SK-N-SH (cell line): ENCODE measurements at regions not wholly inside any gene's neighbourhood (a gene's known extent, or its start where the extent isn't known, plus 50 kb on each side); places are given as distances from the start of the nearest gene placed in this dataset.

Source experiments
- CTCF ChIP-seq: fragments of 200-600 bp; sonication (generic); IDR thresholded peaks from 2 replicates; pipeline ENCODE4 v1.6.1; 2017; ENCODE audit warnings: antibody characterized with exemption, mild to moderate bottlenecking, moderate library complexity
- EP300 ChIP-seq, 2 experiments: IDR thresholded peaks; 2 replicates each; pipeline versions ENCODE4 v1.4.0 to v1.6.1; 2012; ENCODE audit warnings: borderline replicate concordance in 1 of 2, low read depth in 1 of 2, low read length in 1 of 2
- EZH2phosphoT487 ChIP-seq: fragments of 200-600 bp; sonication (generic); IDR thresholded peaks from 2 replicates; pipeline ENCODE4 v1.6.1; 2017; ENCODE audit warnings: low read depth, mixed run types, mild to moderate bottlenecking, antibody characterized with exemption, moderate library complexity, borderline replicate concordance
- GABPA ChIP-seq: IDR thresholded peaks from 2 replicates; pipeline ENCODE4 v1.4.0; 2012; ENCODE audit warnings: low read depth, mild to moderate bottlenecking
- NFIC ChIP-seq: IDR thresholded peaks from 2 replicates; pipeline ENCODE4 v1.4.0; 2012; ENCODE audit warnings: borderline replicate concordance
- RAD21 ChIP-seq: IDR thresholded peaks from 2 replicates; pipeline ENCODE4 v1.6.1; 2012; ENCODE audit warnings: mild to moderate bottlenecking, low read length
- RCOR1 ChIP-seq: fragments of 150-350 bp; IDR thresholded peaks from 2 replicates; pipeline ENCODE4 v1.6.1; 2017; ENCODE audit warnings: antibody characterized with exemption, low read length
- SIN3A ChIP-seq: IDR thresholded peaks from 2 replicates; pipeline ENCODE4 v1.6.1; 2012; ENCODE audit warnings: low read depth, mild to moderate bottlenecking, low read length, moderate library complexity, borderline replicate concordance
- YY1 ChIP-seq: IDR thresholded peaks from 2 replicates; pipeline ENCODE4 v1.4.0; 2012; ENCODE audit warnings: low read depth, mild to moderate bottlenecking

GRCh38 chr21:24423546-24423945 lies 1183.7 kb downstream of the MRPL39 start:
- TF ChIP-seq CTCF (no peak), YY1 (no peak), RAD21 (no peak), EP300 (IDR thresholded peaks at IDR 0.05; ENCODE audit: borderline replicate concordance in 1 of 2, low read depth in 1 of 2, low read length in 1 of 2) (no peak), GABPA (no peak), SIN3A (no peak), EZH2phosphoT487 (no peak), NFIC (no peak), RCOR1 (no peak)
